Left ventricle myocardium inferior (tissue), 1 donor: ENCODE measurements at regions not wholly inside any gene's neighbourhood (a gene's known extent, or its start where the extent isn't known, plus 50 kb on each side); places are given as distances from the start of the nearest gene placed in this dataset.

ENCODE experiments used
- DNase-seq: peaks from one replicate; pipeline ENCODE4 v3.0.0-alpha.2; 2020
- H3K27ac ChIP-seq: fragments of 200-600 bp; replicated peaks from 2 replicates; pipeline ENCODE4 v1.8.0; 2021
- H3K27me3 ChIP-seq: fragments of 200-600 bp; 2 replicates; pipeline ENCODE4 v1.8.0; 2021; ENCODE audit warnings: low read depth
- H3K36me3 ChIP-seq: fragments of 200-600 bp; 2 replicates; pipeline ENCODE4 v1.8.0; 2021
- H3K4me1 ChIP-seq: fragments of 200-600 bp; 2 replicates; pipeline ENCODE4 v1.8.0; 2021
- H3K4me3 ChIP-seq: fragments of 200-600 bp; 2 replicates; pipeline ENCODE4 v1.8.0; 2021; ENCODE audit warnings: mild to moderate bottlenecking, moderate library complexity
- H3K9me3 ChIP-seq: fragments of 200-600 bp; replicated peaks from 2 replicates; pipeline ENCODE4 v1.8.0; 2021
- intact Hi-C: fragments of 100-400 bp; cut with micrococcal nuclease; formaldehyde crosslinking; loops from one replicate; pipeline ENCODE4 v1.11.0; 2022
- TF ChIP-seq, protein P1 (sequence below): fragments of 200-600 bp; IDR thresholded peaks from 2 replicates; pipeline ENCODE4 v1.8.0; 2021; ENCODE audit warnings: antibody characterized with exemption, mild to moderate bottlenecking, borderline replicate concordance
- donor health status: DM: no; HTN: yes; CAD: no; lungs with severe emphysema.

DNA sequence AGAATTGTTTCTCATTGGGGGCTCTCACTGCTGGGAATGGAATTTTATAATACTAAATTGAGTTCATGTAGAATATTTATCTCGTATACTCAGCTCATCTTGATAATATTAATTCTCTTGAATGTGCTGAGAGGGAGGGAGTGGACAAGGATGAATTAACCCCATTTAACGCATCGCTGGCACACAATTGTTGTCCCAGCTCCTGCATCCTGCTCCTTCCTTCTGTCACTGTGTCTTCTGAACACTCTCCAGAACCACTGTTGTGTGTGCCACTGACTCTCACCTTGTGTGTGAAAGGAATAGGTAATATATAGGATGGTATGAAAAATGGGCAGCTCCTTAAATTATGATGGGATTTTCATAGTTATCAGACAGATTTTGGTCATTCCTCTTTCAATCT, 267.3 kb downstream of the MTRR start:
- H3K9me3 ChIP-seq: no peaks in the 10 kb centered on the region
- no peak for DNase-seq
- no peak overlapping the region for H3K27ac ChIP-seq
- H3K36me3 ChIP-seq: no peaks in the 10 kb centered on the region
- no peak overlapping the region for H3K4me3 ChIP-seq
- intact Hi-C loops: no loop called here
- H3K4me1 ChIP-seq: no peaks in the 10 kb centered on the region
- TF ChIP-seq, protein P1, sequence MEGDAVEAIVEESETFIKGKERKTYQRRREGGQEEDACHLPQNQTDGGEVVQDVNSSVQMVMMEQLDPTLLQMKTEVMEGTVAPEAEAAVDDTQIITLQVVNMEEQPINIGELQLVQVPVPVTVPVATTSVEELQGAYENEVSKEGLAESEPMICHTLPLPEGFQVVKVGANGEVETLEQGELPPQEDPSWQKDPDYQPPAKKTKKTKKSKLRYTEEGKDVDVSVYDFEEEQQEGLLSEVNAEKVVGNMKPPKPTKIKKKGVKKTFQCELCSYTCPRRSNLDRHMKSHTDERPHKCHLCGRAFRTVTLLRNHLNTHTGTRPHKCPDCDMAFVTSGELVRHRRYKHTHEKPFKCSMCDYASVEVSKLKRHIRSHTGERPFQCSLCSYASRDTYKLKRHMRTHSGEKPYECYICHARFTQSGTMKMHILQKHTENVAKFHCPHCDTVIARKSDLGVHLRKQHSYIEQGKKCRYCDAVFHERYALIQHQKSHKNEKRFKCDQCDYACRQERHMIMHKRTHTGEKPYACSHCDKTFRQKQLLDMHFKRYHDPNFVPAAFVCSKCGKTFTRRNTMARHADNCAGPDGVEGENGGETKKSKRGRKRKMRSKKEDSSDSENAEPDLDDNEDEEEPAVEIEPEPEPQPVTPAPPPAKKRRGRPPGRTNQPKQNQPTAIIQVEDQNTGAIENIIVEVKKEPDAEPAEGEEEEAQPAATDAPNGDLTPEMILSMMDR: no peak
- no peaks in the 10 kb centered on the region for H3K27me3 ChIP-seq

DNA sequence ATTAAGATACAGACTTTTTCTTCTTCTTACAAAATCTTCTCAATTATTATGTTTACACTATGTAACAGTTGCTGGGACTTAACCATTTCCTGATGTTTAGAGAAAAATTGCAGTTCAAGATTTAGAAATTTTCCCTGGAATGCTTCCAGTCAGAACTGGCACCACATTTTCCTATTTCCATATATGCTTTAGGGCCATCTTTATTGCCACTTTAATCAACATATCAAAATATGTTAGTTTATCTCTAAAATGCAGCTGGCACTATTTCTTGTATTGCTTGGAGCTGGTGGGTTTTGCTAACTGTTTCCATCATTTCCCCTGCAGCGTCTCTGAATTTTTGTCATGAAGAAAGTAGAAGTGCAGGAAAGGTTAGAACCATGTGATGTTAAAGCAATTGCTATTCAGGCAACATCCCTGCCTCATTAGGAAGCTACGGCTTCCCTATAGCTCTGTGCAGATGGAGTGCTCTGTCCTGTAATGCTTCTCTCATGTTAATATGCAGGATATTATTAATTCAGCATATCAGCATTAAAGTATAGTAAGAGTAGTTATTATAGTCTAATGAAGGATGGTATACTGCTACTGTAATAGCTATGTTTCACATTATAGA, 269.1 kb downstream of the MTRR start:
- intact Hi-C loops: no loop called here
- no peaks in the 10 kb centered on the region for H3K9me3 ChIP-seq
- H3K4me1 ChIP-seq: no peaks in the 10 kb centered on the region
- DNase-seq: no peak
- H3K36me3 ChIP-seq: no peaks in the 10 kb centered on the region
- H3K27ac ChIP-seq: no peak overlapping the region
- no peaks in the 10 kb centered on the region for H3K27me3 ChIP-seq
- TF ChIP-seq, protein P1: no peak
- no peak overlapping the region for H3K4me3 ChIP-seq

DNA sequence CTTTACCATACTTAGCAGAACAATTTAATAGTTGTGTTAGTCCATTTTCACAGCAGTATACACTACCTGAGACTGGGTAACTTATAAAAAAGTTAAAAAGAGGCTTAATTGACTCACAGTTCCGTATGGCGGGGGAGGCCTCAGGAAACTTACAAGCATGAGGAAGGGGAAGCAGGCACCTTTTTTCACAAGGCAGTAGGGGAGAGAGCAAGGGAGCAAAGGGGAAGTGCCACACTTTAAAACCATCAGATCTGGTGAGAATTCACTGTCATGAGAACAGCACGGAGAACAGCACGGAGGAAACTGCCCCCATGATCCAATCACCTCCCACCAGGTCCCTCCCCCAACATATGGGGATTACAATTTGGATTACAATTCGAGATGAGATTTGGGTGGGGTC, 269.9 kb downstream of the MTRR start:
- intact Hi-C loops: no loop called here
- DNase-seq: no peak
- H3K27me3 ChIP-seq: no peaks in the 10 kb centered on the region
- H3K9me3 ChIP-seq: no peaks in the 10 kb centered on the region
- no peaks in the 10 kb centered on the region for H3K4me1 ChIP-seq
- no peak overlapping the region for H3K4me3 ChIP-seq
- no peak overlapping the region for H3K27ac ChIP-seq
- H3K36me3 ChIP-seq: no peaks in the 10 kb centered on the region
- TF ChIP-seq, protein P1: no peak

DNA sequence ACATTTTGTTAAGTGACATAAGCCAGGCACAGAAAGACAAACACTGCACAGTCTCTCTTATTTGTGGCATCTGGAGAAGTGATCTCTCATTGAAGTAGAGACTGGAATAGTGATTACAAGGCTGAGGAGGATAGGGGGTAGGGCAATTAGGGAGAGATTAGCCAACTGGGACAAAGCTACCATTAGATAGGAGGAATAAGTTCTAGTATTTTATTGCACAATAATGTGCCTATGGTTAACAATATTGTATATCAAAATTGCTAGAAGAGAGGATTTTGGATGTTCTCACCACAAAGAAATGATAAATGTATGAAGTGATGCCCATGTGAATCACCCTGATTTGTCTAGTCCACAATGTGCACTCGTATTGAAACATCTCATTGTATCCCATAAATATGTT, 281.8 kb downstream of the MTRR start:
- Histone ChIP-seq H3K36me3 (no peaks in the 10 kb centered on the region), H3K27ac (no peak overlapping the region), H3K4me1 (no peaks in the 10 kb centered on the region), H3K27me3 (no peaks in the 10 kb centered on the region), H3K9me3 (peaks cover 4% of the 10 kb centered on the region), H3K4me3 (no peak overlapping the region)
- TF ChIP-seq, protein P1: no peak
- no peak for DNase-seq
- intact Hi-C loops: no loop called here

DNA sequence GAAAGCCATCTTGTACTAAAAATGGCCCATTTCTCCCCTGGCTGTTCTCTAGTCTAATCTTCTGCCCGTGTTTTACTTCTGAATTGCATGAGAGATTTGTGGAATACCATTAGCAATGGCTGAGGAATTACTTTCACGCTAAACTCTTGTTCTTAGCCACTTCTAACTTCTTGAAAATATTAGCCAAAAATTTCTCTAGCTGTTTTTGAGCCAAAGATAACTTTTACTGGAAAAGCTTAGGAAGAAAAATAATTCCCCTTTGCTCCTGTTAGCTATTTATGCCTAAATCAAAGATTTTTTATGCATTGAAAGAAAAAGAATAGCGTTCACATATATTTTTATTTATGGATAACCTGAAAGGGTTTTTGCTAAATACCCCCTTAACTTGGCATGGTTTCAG, 287.8 kb downstream of the MTRR start:
- Histone ChIP-seq H3K27ac (no peak overlapping the region), H3K9me3 (peaks cover 4% of the 10 kb centered on the region)
- intact Hi-C loops: no loop called here

More for the DNA sequence above, 287.8 kb downstream of the MTRR start:
- TF ChIP-seq, protein P1: no peak
- H3K36me3 ChIP-seq: no peaks in the 10 kb centered on the region
- H3K4me1 ChIP-seq: no peaks in the 10 kb centered on the region
- H3K4me3 ChIP-seq: no peak overlapping the region
- DNase-seq: no peak
- H3K27me3 ChIP-seq: no peaks in the 10 kb centered on the region
